GM12878 (cell line): ENCODE measurements at regions not wholly inside any gene's neighbourhood (a gene's known extent, or its start where the extent isn't known, plus 50 kb on each side); places are given as distances from the start of the nearest gene placed in this dataset.

Experiments used
- BMI1 ChIP-seq: fragments of 450-650 bp; IDR thresholded peaks from 2 replicates; pipeline ENCODE4 v1.6.1; 2016; ENCODE audit warnings: mild to moderate bottlenecking, moderate library complexity, borderline replicate concordance
- CEBPB ChIP-seq, 2 experiments: fragments of 150-350 bp in 1 of 2; IDR thresholded peaks; 2 replicates each; pipeline ENCODE4 v1.6.1; 2012 to 2014; ENCODE audit warnings: low read depth in 2 of 2, low read length in 2 of 2, borderline replicate concordance in 1 of 2, inconsistent platforms in 1 of 2
- CHD2 ChIP-seq: IDR thresholded peaks from 2 replicates; pipeline ENCODE4 v1.6.1; 2011; ENCODE audit warnings: low read depth, low read length, improper control_type of control experiment, borderline replicate concordance
- CREB1 ChIP-seq: IDR thresholded peaks from 2 replicates; pipeline ENCODE4 v1.6.1; 2012; ENCODE audit warnings: low read depth, mild to moderate bottlenecking, inconsistent platforms
- CUX1 ChIP-seq: IDR thresholded peaks from 2 replicates; pipeline ENCODE4 v1.6.1; 2012; ENCODE audit warnings: improper control_type of control experiment, low read depth, low read length; ENCODE audit not compliant: insufficient replicate concordance
- HDAC6 ChIP-seq: fragments of 200-600 bp; sonication (generic); IDR thresholded peaks from one replicate; pipeline ENCODE4 v1.8.0; 2017; ENCODE audit warnings: antibody characterized with exemption; ENCODE audit not compliant: unreplicated experiment
- IKZF2 ChIP-seq, 2 experiments: fragments of 450-650 bp; IDR thresholded peaks; 2 replicates each; pipeline ENCODE4 v1.6.1; 2017; ENCODE audit warnings: mild to moderate bottlenecking in 2 of 2, moderate library complexity in 2 of 2
- KAT2A ChIP-seq: conservative IDR thresholded peaks from 2 replicates; pipeline ENCODE4 v1.6.1; 2011; ENCODE audit warnings: low read depth, low read length; ENCODE audit not compliant: control insufficient read depth
- MEF2A ChIP-seq: IDR thresholded peaks from 2 replicates; pipeline ENCODE4 v1.6.1; 2011; ENCODE audit warnings: low read depth, mild to moderate bottlenecking, low read length, moderate library complexity; ENCODE audit not compliant: insufficient read depth
- MYC ChIP-seq: IDR thresholded peaks from 2 replicates; pipeline ENCODE4 v1.6.1; 2011; ENCODE audit warnings: mild to moderate bottlenecking, low read length, moderate library complexity, inconsistent platforms; ENCODE audit not compliant: insufficient read depth, insufficient replicate concordance, insufficient read length, severe bottlenecking
- NR2F1 ChIP-seq: fragments of 450-650 bp; conservative IDR thresholded peaks from 2 replicates; pipeline ENCODE4 v1.6.1; 2017; ENCODE audit warnings: mild to moderate bottlenecking
- PML ChIP-seq: IDR thresholded peaks from 2 replicates; pipeline ENCODE4 v1.6.1; 2012; ENCODE audit warnings: low read length, inconsistent platforms
- POLR2AphosphoS2 ChIP-seq: IDR thresholded peaks from 2 replicates; pipeline ENCODE4 v1.6.1; 2011; ENCODE audit warnings: low read depth, mild to moderate bottlenecking, low read length, improper control_type of control experiment, moderate library complexity
- RCOR1 ChIP-seq: conservative IDR thresholded peaks from 2 replicates; pipeline ENCODE4 v1.6.1; 2012; ENCODE audit warnings: low read depth, low read length, improper control_type of control experiment
- RFX5 ChIP-seq: IDR thresholded peaks from 2 replicates; pipeline ENCODE4 v1.6.1; 2011; ENCODE audit warnings: low read depth, low read length, improper control_type of control experiment
- SPI1 ChIP-seq: IDR thresholded peaks from 2 replicates; pipeline ENCODE4 v1.6.1; 2011; ENCODE audit warnings: low read depth, mild to moderate bottlenecking, low read length, moderate library complexity, borderline replicate concordance; ENCODE audit not compliant: insufficient read depth
- SUZ12 ChIP-seq: fragments of 200-600 bp; sonication (generic); IDR thresholded peaks from one replicate; pipeline ENCODE4 v1.6.1; 2018; ENCODE audit warnings: antibody characterized with exemption, mild to moderate bottlenecking; ENCODE audit not compliant: unreplicated experiment
- YBX1 ChIP-seq: fragments of 450-650 bp; IDR thresholded peaks from 2 replicates; pipeline ENCODE4 v1.6.1; 2016; ENCODE audit warnings: antibody characterized with exemption
- YY1 ChIP-seq: IDR thresholded peaks from 2 replicates; pipeline ENCODE4 v1.6.1; 2011; ENCODE audit warnings: low read depth, mild to moderate bottlenecking, low read length
- TF ChIP-seq, protein P1 (sequence below): IDR thresholded peaks from 2 replicates; pipeline ENCODE4 v1.6.1; 2011; ENCODE audit warnings: mild to moderate bottlenecking, low read depth, low read length, moderate library complexity; ENCODE audit not compliant: insufficient replicate concordance
- TF ChIP-seq, protein P2 (sequence below), 3 experiments: IDR thresholded peaks in 2 of 3; conservative IDR thresholded peaks in 1 of 3; 2 replicates each; pipeline ENCODE4 v1.5.1; 2011; ENCODE audit warnings: low read depth in 3 of 3, low read length in 3 of 3, mild to moderate bottlenecking in 3 of 3, control low read depth in 2 of 3, moderate library complexity in 2 of 3, inconsistent platforms in 1 of 3, mixed read lengths in 1 of 3; ENCODE audit not compliant: control insufficient read depth in 2 of 3, insufficient read depth in 1 of 3; ENCODE audit errors: extremely low read depth in 1 of 3

- TF ChIP-seq CREB1 (no peak), HDAC6 (no peak), SUZ12 (no peak), YBX1 (no peak), PML (no peak), SPI1 (peak; percentile 49), RCOR1 (no peak), RFX5 (no peak), CEBPB (IDR thresholded peaks at IDR 0.05; ENCODE audit: borderline replicate concordance in 1 of 2, low read depth in 2 of 2, low read length in 2 of 2) (no peak), MYC (peak; percentile 39), IKZF2 (IDR thresholded peaks at IDR 0.05) (peak; percentile 98 to 99), KAT2A (no peak), NR2F1 (peak; percentile 80), POLR2AphosphoS2 (no peak), MEF2A (peak; percentile 98), YY1 (peak; percentile 28), BMI1 (peak; percentile 57; the same call in 1 of the 2 replicates), CHD2 (0 out of 2 replicates have a peak, but pooled peaks have one; percentile 63), CUX1 (no peak)
- TF ChIP-seq, protein P1, sequence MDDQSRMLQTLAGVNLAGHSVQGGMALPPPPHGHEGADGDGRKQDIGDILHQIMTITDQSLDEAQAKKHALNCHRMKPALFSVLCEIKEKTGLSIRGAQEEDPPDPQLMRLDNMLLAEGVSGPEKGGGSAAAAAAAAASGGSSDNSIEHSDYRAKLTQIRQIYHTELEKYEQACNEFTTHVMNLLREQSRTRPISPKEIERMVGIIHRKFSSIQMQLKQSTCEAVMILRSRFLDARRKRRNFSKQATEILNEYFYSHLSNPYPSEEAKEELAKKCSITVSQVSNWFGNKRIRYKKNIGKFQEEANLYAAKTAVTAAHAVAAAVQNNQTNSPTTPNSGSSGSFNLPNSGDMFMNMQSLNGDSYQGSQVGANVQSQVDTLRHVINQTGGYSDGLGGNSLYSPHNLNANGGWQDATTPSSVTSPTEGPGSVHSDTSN = peak; percentile 19
- TF ChIP-seq, protein P2, sequence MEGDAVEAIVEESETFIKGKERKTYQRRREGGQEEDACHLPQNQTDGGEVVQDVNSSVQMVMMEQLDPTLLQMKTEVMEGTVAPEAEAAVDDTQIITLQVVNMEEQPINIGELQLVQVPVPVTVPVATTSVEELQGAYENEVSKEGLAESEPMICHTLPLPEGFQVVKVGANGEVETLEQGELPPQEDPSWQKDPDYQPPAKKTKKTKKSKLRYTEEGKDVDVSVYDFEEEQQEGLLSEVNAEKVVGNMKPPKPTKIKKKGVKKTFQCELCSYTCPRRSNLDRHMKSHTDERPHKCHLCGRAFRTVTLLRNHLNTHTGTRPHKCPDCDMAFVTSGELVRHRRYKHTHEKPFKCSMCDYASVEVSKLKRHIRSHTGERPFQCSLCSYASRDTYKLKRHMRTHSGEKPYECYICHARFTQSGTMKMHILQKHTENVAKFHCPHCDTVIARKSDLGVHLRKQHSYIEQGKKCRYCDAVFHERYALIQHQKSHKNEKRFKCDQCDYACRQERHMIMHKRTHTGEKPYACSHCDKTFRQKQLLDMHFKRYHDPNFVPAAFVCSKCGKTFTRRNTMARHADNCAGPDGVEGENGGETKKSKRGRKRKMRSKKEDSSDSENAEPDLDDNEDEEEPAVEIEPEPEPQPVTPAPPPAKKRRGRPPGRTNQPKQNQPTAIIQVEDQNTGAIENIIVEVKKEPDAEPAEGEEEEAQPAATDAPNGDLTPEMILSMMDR (IDR thresholded peaks at IDR 0.05 in 2 of 3, conservative IDR thresholded peaks at IDR 0.05 in 1 of 3; ENCODE audit: control insufficient read depth in 2 of 3, extremely low read depth in 1 of 3, insufficient read depth in 1 of 3, low read depth in 3 of 3, low read length in 3 of 3) = no peak
These were observed 122.1 kb upstream of the SPACA1 start (continued) for GRCh38 chr6:87925373-87926060.
